Trophoblast cell (in vitro differentiated cells and primary cell): ENCODE measurements at regions not wholly inside any gene's neighbourhood (a gene's known extent, or its start where the extent isn't known, plus 50 kb on each side); places are given as distances from the start of the nearest gene placed in this dataset.

Experiments used
- DNase-seq, 2 donors: peaks; one replicate each; pipeline ENCODE4 v3.0.0-alpha.2; 2016
- H2AFZ ChIP-seq: 2 replicates; pipeline ENCODE4 v1.6.1; 2013; ENCODE audit warnings: low read length, moderate library complexity, mild to moderate bottlenecking; ENCODE audit not compliant: insufficient read depth, poor library complexity
- H2AK5ac ChIP-seq: 2 replicates; pipeline ENCODE4 v1.6.1; 2013; ENCODE audit warnings: mild to moderate bottlenecking, low read length
- H2BK120ac ChIP-seq: 2 replicates; pipeline ENCODE4 v1.6.1; 2013; ENCODE audit warnings: low read length, mild to moderate bottlenecking, moderate library complexity; ENCODE audit not compliant: insufficient read depth, poor library complexity
- H2BK12ac ChIP-seq: 2 replicates; pipeline ENCODE4 v1.6.1; 2013; ENCODE audit warnings: mild to moderate bottlenecking, low read length, moderate library complexity
- H2BK5ac ChIP-seq: 2 replicates; pipeline ENCODE4 v1.6.1; 2013; ENCODE audit warnings: low read length, low read depth, moderate library complexity, mild to moderate bottlenecking; ENCODE audit not compliant: poor library complexity
- H3K14ac ChIP-seq: 2 replicates; pipeline ENCODE4 v1.6.1; 2013; ENCODE audit warnings: mild to moderate bottlenecking, low read length
- H3K18ac ChIP-seq: 2 replicates; pipeline ENCODE4 v1.6.1; 2013; ENCODE audit warnings: mild to moderate bottlenecking, low read length
- H3K23ac ChIP-seq: 2 replicates; pipeline ENCODE4 v1.6.1; 2013; ENCODE audit warnings: low read length
- H3K27ac ChIP-seq: 2 replicates; pipeline ENCODE4 v1.5.1; 2013; ENCODE audit warnings: low read depth, mild to moderate bottlenecking, inconsistent platforms, low read length, moderate library complexity
- H3K27me3 ChIP-seq: 2 replicates; pipeline ENCODE4 v1.6.1; 2013; ENCODE audit warnings: inconsistent platforms, mild to moderate bottlenecking, low read length, moderate library complexity; ENCODE audit not compliant: insufficient read depth
- H3K36me3 ChIP-seq, 2 experiments: 1 replicate in 1 of 2; 2 replicates in 1 of 2; pipeline ENCODE4 v1.6.1; 2013; ENCODE audit warnings: low read length in 2 of 2, mild to moderate bottlenecking in 2 of 2, moderate library complexity in 1 of 2; ENCODE audit not compliant: insufficient read depth in 2 of 2, control insufficient read depth in 1 of 2
- H3K4ac ChIP-seq: 2 replicates; pipeline ENCODE4 v1.6.1; 2013; ENCODE audit warnings: low read depth, mild to moderate bottlenecking, low read length, moderate library complexity
- H3K4me1 ChIP-seq, 2 experiments: 1 replicate in 1 of 2; 2 replicates in 1 of 2; pipeline ENCODE4 v1.6.1; 2013; ENCODE audit warnings: low read length in 2 of 2, mild to moderate bottlenecking in 2 of 2, moderate library complexity in 1 of 2; ENCODE audit not compliant: insufficient read depth in 2 of 2, control insufficient read depth in 1 of 2
- H3K4me2 ChIP-seq: 2 replicates; pipeline ENCODE4 v1.6.1; 2013; ENCODE audit warnings: inconsistent platforms, mild to moderate bottlenecking, low read length, moderate library complexity
- H3K4me3 ChIP-seq: 2 replicates; pipeline ENCODE4 v1.5.1; 2013; ENCODE audit warnings: mild to moderate bottlenecking, low read depth, low read length, inconsistent platforms
- H3K79me1 ChIP-seq: one replicate; pipeline ENCODE4 v1.6.1; 2013; ENCODE audit warnings: low read length
- H3K79me2 ChIP-seq: 2 replicates; pipeline ENCODE4 v1.6.1; 2013; ENCODE audit warnings: low read length, mild to moderate bottlenecking; ENCODE audit not compliant: control insufficient read depth, insufficient read depth, poor library complexity
- H3K9ac ChIP-seq: 2 replicates; pipeline ENCODE4 v1.6.1; 2013; ENCODE audit warnings: mild to moderate bottlenecking, low read length
- H3K9me3 ChIP-seq: 2 replicates; pipeline ENCODE4 v1.6.1; 2013; ENCODE audit warnings: low read depth, mild to moderate bottlenecking, control low read depth, inconsistent platforms, low read length; ENCODE audit not compliant: insufficient read depth
- H4K12ac ChIP-seq: 2 replicates; pipeline ENCODE4 v1.6.1; 2013; ENCODE audit warnings: low read depth, mild to moderate bottlenecking, low read length, moderate library complexity
- H4K8ac ChIP-seq: 2 replicates; pipeline ENCODE4 v1.6.1; 2013; ENCODE audit warnings: low read depth, mild to moderate bottlenecking, low read length, moderate library complexity
- H4K91ac ChIP-seq: one replicate; pipeline ENCODE4 v1.6.1; 2013; ENCODE audit warnings: low read depth, mild to moderate bottlenecking, low read length, moderate library complexity
- WGBS: extraction: QIAGEN DNeasy Blood & Tissue Kit; methylation state at CpG from one replicate; pipeline ENCODE4 v1.1.7; 2013; ENCODE audit warnings: missing lambda C conversion rate; ENCODE audit not compliant: insufficient read length, insufficient coverage; ENCODE audit errors: extremely low coverage; 5-methylcytosine and 5-hydroxymethylcytosine counted together

- Histone ChIP-seq H3K9ac (no peak overlapping the region), H3K14ac (no peak overlapping the region), H3K4ac (no peak overlapping the region), H4K12ac (no peak overlapping the region), H4K8ac (no peak overlapping the region), H2BK5ac (no peak overlapping the region), H3K36me3 (no peaks in the 10 kb centered on the region), H3K27me3 (no peaks in the 10 kb centered on the region), H4K91ac (no peak overlapping the region), H3K4me3 (no peak overlapping the region), H2AK5ac (no peak overlapping the region), H3K9me3 (no peaks in the 10 kb centered on the region), H3K79me2 (no peaks in the 10 kb centered on the region), H3K4me1 (peaks cover 2 to 9% of the 10 kb centered on the region in 2 experiments), H3K79me1 (no peaks in the 10 kb centered on the region), H2AFZ (no peak overlapping the region), H3K18ac (no peak overlapping the region), H3K27ac (no peak overlapping the region), H3K4me2 (no peak overlapping the region), H3K23ac (no peak overlapping the region), H2BK12ac (no peak overlapping the region), H2BK120ac (no peak overlapping the region)
- WGBS, result no CpG with 5 or more reads among the region's 5 CpGs
- DNase-seq, result no peak
These were observed 138.5 kb upstream of the FSTL4 start for GRCh38 chr5:133750856-133751255.

- Histone ChIP-seq H3K4me2 (no peak overlapping the region), H4K12ac (no peak overlapping the region), H2BK12ac (no peak overlapping the region), H3K23ac (no peak overlapping the region), H4K8ac (no peak overlapping the region), H3K27me3 (no peaks in the 10 kb centered on the region), H3K4ac (no peak overlapping the region), H3K9ac (no peak overlapping the region), H3K27ac (no peak overlapping the region), H3K4me3 (no peak overlapping the region), H3K79me2 (no peaks in the 10 kb centered on the region), H2BK120ac (no peak overlapping the region), H4K91ac (no peak overlapping the region), H3K4me1 (peaks cover 6 to 13% of the 10 kb centered on the region in 2 experiments), H3K9me3 (no peaks in the 10 kb centered on the region), H3K79me1 (no peaks in the 10 kb centered on the region), H2AFZ (no peak overlapping the region), H3K18ac (no peak overlapping the region), H2AK5ac (no peak overlapping the region), H3K36me3 (no peaks in the 10 kb centered on the region), H2BK5ac (no peak overlapping the region), H3K14ac (no peak overlapping the region)
- no CpG with 5 or more reads among the region's 9 CpGs for WGBS
- no peak for DNase-seq
These were observed 138.0 kb upstream of the FSTL4 start for GRCh38 chr5:133750356-133750755.

- peak in 1 of 2 donors; percentile 10 for DNase-seq
- WGBS, result no CpG with 5 or more reads among the region's 3 CpGs
- Histone ChIP-seq H3K27me3 (no peaks in the 10 kb centered on the region), H2BK120ac (no peak overlapping the region), H3K4me3 (no peak overlapping the region), H2BK5ac (no peak overlapping the region), H3K4me2 (no peak overlapping the region), H3K18ac (no peak overlapping the region), H2AK5ac (no peak overlapping the region), H3K27ac (no peak overlapping the region), H4K91ac (no peak overlapping the region), H4K8ac (no peak overlapping the region), H3K23ac (no peak overlapping the region), H3K79me1 (no peaks in the 10 kb centered on the region), H2AFZ (no peak overlapping the region), H4K12ac (no peak overlapping the region), H3K79me2 (no peaks in the 10 kb centered on the region), H3K9me3 (no peaks in the 10 kb centered on the region), H3K36me3 (no peaks in the 10 kb centered on the region), H3K4ac (no peak overlapping the region), H3K4me1 (peaks cover 11 to 20% of the 10 kb centered on the region in 2 experiments), H3K9ac (no peak overlapping the region), H2BK12ac (no peak overlapping the region), H3K14ac (no peak overlapping the region)
These were observed 137.1 kb upstream of the FSTL4 start for GRCh38 chr5:133749331-133749985.

GRCh38 chr5:133746834-133747233 lies 134.5 kb upstream of the FSTL4 start:
- Histone ChIP-seq H3K4me2 (no peak overlapping the region), H3K4ac (no peak overlapping the region), H2AK5ac (no peak overlapping the region), H3K36me3 (no peaks in the 10 kb centered on the region), H2BK5ac (no peak overlapping the region), H4K12ac (no peak overlapping the region), H4K91ac (peak overlapping the region; percentile 35), H3K4me1 (peaks cover 15 to 26% of the 10 kb centered on the region in 2 experiments), H3K79me1 (peaks cover 3% of the 10 kb centered on the region), H3K27me3 (no peaks in the 10 kb centered on the region), H2BK120ac (no peak overlapping the region), H3K18ac (peak overlapping the region; percentile 46), H2BK12ac (peak overlapping the region; percentile 35), H3K27ac (no peak overlapping the region), H2AFZ (no peak overlapping the region), H3K4me3 (no peak overlapping the region), H4K8ac (peak overlapping the region; percentile 51), H3K23ac (no peak overlapping the region), H3K9me3 (peaks cover under 1% of the 10 kb centered on the region), H3K9ac (no peak overlapping the region), H3K14ac (no peak overlapping the region), H3K79me2 (no peaks in the 10 kb centered on the region)
- no peak for DNase-seq
- WGBS, result no CpG with 5 or more reads among the region's 4 CpGs
